ENCODE measurements at regions not wholly inside any gene's neighbourhood (a gene's known extent, or its start where the extent isn't known, plus 50 kb on each side); places are given as distances from the start of the nearest gene placed in this dataset.

GRCh38 chr1:222195857-222196256 is 352.0 kb downstream of the HHIPL2 start:
- TF ChIP-seq EP300 (IDR thresholded peaks at IDR 0.05) (no peak), CTCF (IDR thresholded peaks at IDR 0.05) (no peak)

Measured in stomach (tissue), 4 donors.